Liver (tissue), 8 donors: ENCODE measurements at regions not wholly inside any gene's neighbourhood (a gene's known extent, or its start where the extent isn't known, plus 50 kb on each side); places are given as distances from the start of the nearest gene placed in this dataset.

Experiments used
- DNase-seq: peaks from one replicate; pipeline ENCODE4 v3.0.0-alpha.2; 2017; ENCODE audit warnings: low spot score
- H3K27ac ChIP-seq, 2 donors: one replicate each; pipeline ENCODE4 v1.7.0; 2013; ENCODE audit warnings: inconsistent platforms in 2 of 2, low read length in 2 of 2, control low read depth in 1 of 2, low read depth in 1 of 2, mild to moderate bottlenecking in 1 of 2
- H3K27me3 ChIP-seq, 4 donors: one replicate each; pipeline versions ENCODE4 v1.6.1 to v1.7.0; 2013; ENCODE audit warnings: low read length in 3 of 4, inconsistent platforms in 1 of 4, mild to moderate bottlenecking in 1 of 4, moderate library complexity in 1 of 4; ENCODE audit not compliant: control insufficient read depth in 4 of 4, insufficient read depth in 4 of 4
- H3K36me3 ChIP-seq, 4 donors: one replicate each; pipeline versions ENCODE4 v1.6.1 to v1.7.0; 2013; ENCODE audit warnings: low read length in 3 of 4, mild to moderate bottlenecking in 3 of 4, low read depth in 1 of 4, moderate library complexity in 1 of 4; ENCODE audit not compliant: control insufficient read depth in 4 of 4, insufficient read depth in 3 of 4
- H3K4me1 ChIP-seq, 4 donors: one replicate each; pipeline versions ENCODE4 v1.6.1 to v1.7.0; 2013; ENCODE audit warnings: low read length in 3 of 4, mild to moderate bottlenecking in 3 of 4, moderate library complexity in 1 of 4; ENCODE audit not compliant: control insufficient read depth in 4 of 4, insufficient read depth in 4 of 4
- H3K4me3 ChIP-seq, 3 donors: one replicate each; pipeline versions ENCODE4 v1.6.1 to v1.7.0; 2013; ENCODE audit warnings: low read length in 3 of 3, control low read depth in 1 of 3, low read depth in 1 of 3, mild to moderate bottlenecking in 1 of 3
- H3K9ac ChIP-seq, 2 donors: one replicate each; pipeline ENCODE4 v1.7.0; 2013; ENCODE audit warnings: low read length in 2 of 2, mild to moderate bottlenecking in 2 of 2, moderate library complexity in 2 of 2, control low read depth in 1 of 2, low read depth in 1 of 2
- H3K9me3 ChIP-seq, 4 donors: one replicate each; pipeline versions ENCODE4 v1.6.1 to v1.7.0; 2013; ENCODE audit warnings: low read length in 3 of 4; ENCODE audit not compliant: control insufficient read depth in 4 of 4
- ATF3 ChIP-seq: IDR thresholded peaks from 2 replicates; pipeline ENCODE4 v1.6.1; 2016; ENCODE audit warnings: antibody characterized with exemption
- CTCF ChIP-seq: fragments of 150-350 bp; IDR thresholded peaks from 2 replicates; pipeline ENCODE4 v1.5.1; 2017; ENCODE audit warnings: improper control_type of control experiment, low read depth, low read length; ENCODE audit not compliant: missing input control
- EGR1 ChIP-seq, 2 donors: IDR thresholded peaks; 2 replicates each; pipeline ENCODE4 v1.6.1; 2016 to 2018; ENCODE audit warnings: antibody characterized with exemption in 2 of 2, low read depth in 2 of 2
- FOXA1 ChIP-seq: IDR thresholded peaks from 2 replicates; pipeline ENCODE4 v1.6.1; 2016; ENCODE audit warnings: antibody characterized with exemption
- FOXA2 ChIP-seq: IDR thresholded peaks from 2 replicates; pipeline ENCODE4 v1.6.1; 2016; ENCODE audit warnings: antibody characterized with exemption
- HNF4A ChIP-seq, 2 donors: conservative IDR thresholded peaks; 2 replicates each; pipeline ENCODE4 v1.6.1; 2016; ENCODE audit warnings: antibody characterized with exemption in 2 of 2, mild to moderate bottlenecking in 2 of 2
- MAX ChIP-seq: IDR thresholded peaks from 2 replicates; pipeline ENCODE4 v1.6.1; 2016; ENCODE audit warnings: antibody characterized with exemption
- NR2F2 ChIP-seq: IDR thresholded peaks from 2 replicates; pipeline ENCODE4 v1.6.1; 2016; ENCODE audit warnings: antibody characterized with exemption
- RAD21 ChIP-seq, 2 donors: IDR thresholded peaks; 2 replicates each; pipeline ENCODE4 v1.6.1; 2016; ENCODE audit warnings: antibody characterized with exemption in 2 of 2, mild to moderate bottlenecking in 2 of 2
- REST ChIP-seq: IDR thresholded peaks from 2 replicates; pipeline ENCODE4 v1.6.1; 2016; ENCODE audit warnings: antibody characterized with exemption, mild to moderate bottlenecking
- RXRA ChIP-seq, 2 donors: IDR thresholded peaks; 2 replicates each; pipeline ENCODE4 v1.6.1; 2017 to 2018; ENCODE audit warnings: antibody characterized with exemption in 2 of 2, mild to moderate bottlenecking in 1 of 2
- SP1 ChIP-seq: IDR thresholded peaks from 2 replicates; pipeline ENCODE4 v1.6.1; 2018; ENCODE audit warnings: antibody characterized with exemption, mild to moderate bottlenecking
- TAF1 ChIP-seq: conservative IDR thresholded peaks from 2 replicates; pipeline ENCODE4 v1.6.1; 2016; ENCODE audit warnings: antibody characterized with exemption, mild to moderate bottlenecking
- YY1 ChIP-seq: IDR thresholded peaks from 2 replicates; pipeline ENCODE4 v1.6.1; 2016; ENCODE audit warnings: antibody characterized with exemption, mild to moderate bottlenecking
- WGBS: extraction: QIAGEN DNeasy Blood & Tissue Kit; methylation state at CpG from one replicate; pipeline ENCODE4 v1.1.7; 2013; 5-methylcytosine and 5-hydroxymethylcytosine counted together
- donor health status: healthy.
- donor health status: healthy.
- donor health status: healthy.
- donor health status: healthy.
- donor health status: healthy.

GRCh38 chr21:17114045-17114444 is 398.8 kb upstream of the CXADR start:
- no peak for TF ChIP-seq EGR1 (IDR thresholded peaks at IDR 0.05; ENCODE audit: low read depth in 2 of 2)
- TF ChIP-seq CTCF = no peak
- no peak for TF ChIP-seq NR2F2
- no peak for TF ChIP-seq ATF3
- no peak for TF ChIP-seq TAF1
- no peak for TF ChIP-seq SP1
- TF ChIP-seq FOXA1 = no peak
- no peak for TF ChIP-seq YY1
- no peak for TF ChIP-seq MAX
- TF ChIP-seq FOXA2 = no peak
- no peak for DNase-seq
- no peak overlapping the region for H3K27ac ChIP-seq
- H3K27me3 ChIP-seq = no peaks in the 10 kb centered on the region
- H3K9ac ChIP-seq = no peak overlapping the region
- no peak overlapping the region for H3K4me3 ChIP-seq
- H3K4me1 ChIP-seq = no peaks in the 10 kb centered on the region
- WGBS = 73% methylated on average over 3 of the region's 3 CpGs
- no peaks in the 10 kb centered on the region for H3K9me3 ChIP-seq
- H3K36me3 ChIP-seq = no peaks in the 10 kb centered on the region

GRCh38 chr21:17118638-17119384 is 394.0 kb upstream of the CXADR start:
- H3K27ac ChIP-seq = no peak overlapping the region
- 72% methylated on average over 6 of the region's 6 CpGs for WGBS
- DNase-seq = no peak

GRCh38 chr21:17119466-17120297 is 393.2 kb upstream of the CXADR start:
- Histone ChIP-seq H3K27me3 (no peaks in the 10 kb centered on the region), H3K4me3 (no peak overlapping the region), H3K9ac (no peak overlapping the region), H3K4me1 (no peaks in the 10 kb centered on the region), H3K36me3 (no peaks in the 10 kb centered on the region), H3K9me3 (no peaks in the 10 kb centered on the region), H3K27ac (no peak overlapping the region)
- 72% methylated on average over 9 of the region's 9 CpGs for WGBS
- DNase-seq = no peak
- TF ChIP-seq HNF4A (conservative IDR thresholded peaks at IDR 0.05) = no peak
- TF ChIP-seq NR2F2 = no peak
- TF ChIP-seq RXRA (IDR thresholded peaks at IDR 0.05) = no peak
- no peak for TF ChIP-seq SP1
- no peak for TF ChIP-seq REST
- no peak for TF ChIP-seq FOXA2
- no peak for TF ChIP-seq YY1
- no peak for TF ChIP-seq MAX
- no peak for TF ChIP-seq TAF1
- TF ChIP-seq RAD21 (IDR thresholded peaks at IDR 0.05) = no peak

More at GRCh38 chr21:17118638-17119384, 394.0 kb upstream of the CXADR start:
- Histone ChIP-seq H3K9me3 (no peaks in the 10 kb centered on the region), H3K27me3 (no peaks in the 10 kb centered on the region), H3K4me3 (no peak overlapping the region), H3K36me3 (no peaks in the 10 kb centered on the region), H3K4me1 (no peaks in the 10 kb centered on the region), H3K9ac (no peak overlapping the region)
- peak; percentile 70 for TF ChIP-seq NR2F2
- no peak for TF ChIP-seq MAX
- no peak for TF ChIP-seq HNF4A (conservative IDR thresholded peaks at IDR 0.05)
- TF ChIP-seq ATF3 = no peak
